Left lung (tissue), 4 donors: ENCODE measurements at regions not wholly inside any gene's neighbourhood (a gene's known extent, or its start where the extent isn't known, plus 50 kb on each side); places are given as distances from the start of the nearest gene placed in this dataset.

Source experiments
- ATAC-seq: fragments of 200-7000 bp; cut with Tn5 transposase; one replicate; pipeline ENCODE4 v1.9.1; 2020; ENCODE audit warnings: moderate library complexity
- DNase-seq, 4 donors: peaks; one replicate each; pipeline ENCODE4 v3.0.0-alpha.2; 2013 to 2020
- H3K27ac ChIP-seq, 2 donors: fragments of 200-600 bp; sonication (generic) in 1 of 2; one replicate each; pipeline versions ENCODE4 v1.5.0 to v1.8.0; 2020 to 2021
- H3K27me3 ChIP-seq, 2 donors: fragments of 200-600 bp; sonication (generic) in 1 of 2; one replicate each; pipeline versions ENCODE4 v1.5.0 to v1.8.0; 2020 to 2021
- H3K36me3 ChIP-seq, 2 donors: fragments of 200-600 bp; sonication (generic) in 1 of 2; one replicate each; pipeline versions ENCODE4 v1.5.0 to v1.8.0; 2020 to 2021
- H3K4me1 ChIP-seq, 2 donors: fragments of 200-600 bp; one replicate each; pipeline ENCODE4 v1.8.0; 2021
- H3K4me3 ChIP-seq, 2 donors: fragments of 200-600 bp; sonication (generic) in 1 of 2; one replicate each; pipeline versions ENCODE4 v1.5.0 to v1.8.0; 2020 to 2021; ENCODE audit warnings: mild to moderate bottlenecking in 1 of 2
- H3K9me3 ChIP-seq, 2 donors: fragments of 200-600 bp; sonication (generic) in 1 of 2; one replicate each; pipeline versions ENCODE4 v1.5.0 to v1.8.0; 2020 to 2021
- intact Hi-C, 2 donors: fragments of 100-400 bp; cut with DNase I; formaldehyde crosslinking; loops; one replicate each; pipeline versions ENCODE4 v1.11.2 to v1.14.2; 2022
- TF ChIP-seq, protein P1 (sequence below), 2 donors: fragments of 200-600 bp; sonication (generic) in 1 of 2; IDR thresholded peaks; one replicate each; pipeline versions ENCODE4 v1.5.0 to v1.8.0; 2021; ENCODE audit warnings: antibody characterized with exemption in 2 of 2
- donor health status: DM: no; HTN: yes; CAD: no.
- donor health status: DM: no; HTN: no; CAD: no.

DNA sequence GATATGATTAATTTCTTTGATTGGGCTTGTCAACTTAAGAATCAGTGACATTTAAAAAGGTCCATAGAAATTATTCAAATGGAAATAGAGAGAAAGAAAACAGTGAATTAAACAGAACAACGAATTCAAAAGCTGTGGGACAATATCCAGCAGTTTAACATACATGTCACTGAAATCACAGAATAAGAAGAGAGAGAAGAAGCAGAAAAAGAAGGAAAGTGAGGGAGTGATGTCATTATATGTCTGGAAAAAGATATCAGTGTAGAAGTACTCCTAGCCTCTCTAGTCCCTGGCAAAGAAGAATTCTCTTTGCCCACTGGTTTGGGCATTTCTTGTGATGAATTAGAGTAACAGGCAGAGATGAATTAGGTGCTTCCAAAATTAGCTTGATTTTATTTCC is 109.2 kb upstream of the ABCA1 start:
- ATAC-seq = no peak
- no peak overlapping the region for H3K27ac ChIP-seq
- no peaks in the 10 kb centered on the region for H3K27me3 ChIP-seq
- peaks cover 0 to 5% of the 10 kb centered on the region in 2 donors for H3K4me1 ChIP-seq
- no peak for DNase-seq
- TF ChIP-seq, protein P1, sequence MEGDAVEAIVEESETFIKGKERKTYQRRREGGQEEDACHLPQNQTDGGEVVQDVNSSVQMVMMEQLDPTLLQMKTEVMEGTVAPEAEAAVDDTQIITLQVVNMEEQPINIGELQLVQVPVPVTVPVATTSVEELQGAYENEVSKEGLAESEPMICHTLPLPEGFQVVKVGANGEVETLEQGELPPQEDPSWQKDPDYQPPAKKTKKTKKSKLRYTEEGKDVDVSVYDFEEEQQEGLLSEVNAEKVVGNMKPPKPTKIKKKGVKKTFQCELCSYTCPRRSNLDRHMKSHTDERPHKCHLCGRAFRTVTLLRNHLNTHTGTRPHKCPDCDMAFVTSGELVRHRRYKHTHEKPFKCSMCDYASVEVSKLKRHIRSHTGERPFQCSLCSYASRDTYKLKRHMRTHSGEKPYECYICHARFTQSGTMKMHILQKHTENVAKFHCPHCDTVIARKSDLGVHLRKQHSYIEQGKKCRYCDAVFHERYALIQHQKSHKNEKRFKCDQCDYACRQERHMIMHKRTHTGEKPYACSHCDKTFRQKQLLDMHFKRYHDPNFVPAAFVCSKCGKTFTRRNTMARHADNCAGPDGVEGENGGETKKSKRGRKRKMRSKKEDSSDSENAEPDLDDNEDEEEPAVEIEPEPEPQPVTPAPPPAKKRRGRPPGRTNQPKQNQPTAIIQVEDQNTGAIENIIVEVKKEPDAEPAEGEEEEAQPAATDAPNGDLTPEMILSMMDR (IDR thresholded peaks at IDR 0.05) = no peak
- intact Hi-C loops = no loop called here
- no peaks in the 10 kb centered on the region for H3K9me3 ChIP-seq
- no peak overlapping the region for H3K4me3 ChIP-seq
- H3K36me3 ChIP-seq = no peaks in the 10 kb centered on the region

DNA sequence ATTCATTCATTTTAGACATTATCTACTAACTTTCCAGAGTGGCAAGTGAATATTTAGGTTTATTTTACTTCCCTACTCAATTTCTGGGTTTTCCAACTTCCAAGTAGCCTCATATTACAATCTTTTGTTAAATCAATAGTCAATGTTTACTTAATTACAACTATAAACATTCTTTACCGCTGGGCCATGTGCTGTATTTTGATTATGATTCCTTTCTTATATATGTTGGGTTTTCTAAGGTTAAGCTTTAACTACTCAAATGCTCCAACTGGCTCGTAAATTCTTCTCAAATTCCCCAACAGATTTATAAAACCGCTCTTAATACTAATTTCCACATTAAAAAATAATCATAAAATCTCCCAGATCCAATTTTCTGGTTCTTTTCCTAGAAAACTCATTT is 110.1 kb upstream of the ABCA1 start:
- Histone ChIP-seq H3K27ac (no peak overlapping the region), H3K9me3 (no peaks in the 10 kb centered on the region), H3K4me1 (peaks cover 0 to 5% of the 10 kb centered on the region in 2 donors), H3K36me3 (no peaks in the 10 kb centered on the region), H3K4me3 (no peak overlapping the region), H3K27me3 (no peaks in the 10 kb centered on the region)
- no peak for DNase-seq
- TF ChIP-seq, protein P1 (IDR thresholded peaks at IDR 0.05) = no peak
- intact Hi-C loops = no loop called here
- no peak for ATAC-seq

DNA sequence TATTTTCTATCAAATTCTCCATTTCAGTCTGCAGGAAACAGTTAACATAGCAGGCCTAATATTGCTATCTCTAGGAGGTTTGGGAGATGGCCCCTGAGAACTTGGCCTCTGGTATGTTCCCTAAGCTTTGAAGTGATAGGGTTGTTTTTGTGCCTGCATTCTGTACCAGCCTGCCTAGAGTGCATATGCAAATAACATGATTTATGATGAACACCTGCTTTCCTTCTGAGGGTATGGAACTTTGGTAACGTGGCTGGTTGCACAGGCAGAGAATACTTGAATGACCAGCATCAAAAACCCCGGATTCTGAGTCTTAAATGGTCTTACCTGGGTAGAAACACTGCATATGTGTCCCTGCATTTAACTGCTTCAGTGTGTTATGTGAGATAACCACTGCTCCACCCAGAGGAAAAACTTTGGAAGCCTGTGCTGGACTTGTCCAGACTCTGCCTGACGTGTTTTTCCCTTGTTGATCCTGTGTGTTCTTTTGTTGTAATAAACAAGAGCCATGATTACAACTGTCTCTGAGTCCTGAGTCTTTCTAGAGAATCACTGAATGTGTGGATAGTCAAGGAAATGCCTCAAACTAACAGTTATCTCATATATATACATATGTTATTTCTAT is 111.3 kb upstream of the ABCA1 start:
- TF ChIP-seq, protein P1 (IDR thresholded peaks at IDR 0.05) = no peak
- Histone ChIP-seq H3K27ac (no peak overlapping the region), H3K36me3 (no peaks in the 10 kb centered on the region), H3K4me3 (no peak overlapping the region), H3K9me3 (no peaks in the 10 kb centered on the region), H3K27me3 (no peaks in the 10 kb centered on the region), H3K4me1 (peaks cover 0 to 5% of the 10 kb centered on the region in 2 donors)
- ATAC-seq = no peak
- intact Hi-C loops = no loop called here
- no peak for DNase-seq

DNA sequence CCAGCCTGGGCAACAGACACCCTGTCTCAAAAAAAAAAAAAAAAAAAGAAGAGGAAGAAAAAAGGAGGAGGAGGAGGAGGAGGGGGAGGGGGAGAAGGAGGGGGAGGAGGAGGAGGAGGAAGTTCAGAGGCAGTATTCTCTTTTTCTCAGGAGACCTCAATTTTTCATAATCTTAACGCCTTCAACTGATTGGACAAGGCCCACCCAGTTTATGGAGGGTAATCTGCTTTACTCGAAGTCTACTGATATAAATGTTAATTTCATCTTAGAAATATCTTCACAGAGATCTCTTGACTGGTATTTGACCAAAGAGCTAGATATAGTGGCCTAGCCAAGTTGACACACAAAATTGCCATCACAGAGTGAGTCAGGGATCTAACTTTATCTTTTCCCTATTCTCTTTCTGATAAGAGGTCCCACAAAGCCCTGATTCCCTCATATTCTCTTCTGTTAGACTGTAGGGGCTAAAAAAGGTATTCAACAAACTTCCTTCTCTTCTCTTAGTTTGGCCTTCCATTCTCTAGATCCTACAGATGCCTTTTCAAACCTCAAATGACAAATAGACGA is 115.5 kb upstream of the ABCA1 start:
- H3K9me3 ChIP-seq = no peaks in the 10 kb centered on the region
- no peak for DNase-seq
- ATAC-seq = no peak
- TF ChIP-seq, protein P1 (IDR thresholded peaks at IDR 0.05) = no peak
- H3K4me1 ChIP-seq = peaks cover 0 to 5% of the 10 kb centered on the region in 2 donors
- H3K36me3 ChIP-seq = no peaks in the 10 kb centered on the region
- no peak overlapping the region for H3K4me3 ChIP-seq
- H3K27ac ChIP-seq = no peak overlapping the region
- intact Hi-C loops = no loop called here
- no peaks in the 10 kb centered on the region for H3K27me3 ChIP-seq

DNA sequence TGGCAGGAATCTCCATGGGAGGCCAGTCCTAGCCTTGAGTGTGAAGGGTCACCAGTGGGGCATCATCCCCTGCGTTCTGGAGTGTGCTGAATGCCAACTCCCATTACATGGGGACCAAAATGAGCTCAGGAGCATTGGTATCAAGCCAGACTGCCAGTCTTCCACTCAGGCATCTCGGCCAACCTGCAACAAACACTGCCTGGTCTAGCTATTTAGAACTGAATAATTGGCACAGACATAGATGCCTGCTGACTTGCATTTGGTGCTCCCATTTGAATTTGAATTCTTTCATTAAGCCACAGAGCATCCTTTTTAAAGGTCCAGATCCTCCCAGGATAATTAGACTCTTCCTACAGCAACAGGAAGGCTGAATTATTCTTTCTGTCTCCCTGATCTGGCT is 116.6 kb upstream of the ABCA1 start:
- TF ChIP-seq, protein P1 (IDR thresholded peaks at IDR 0.05) = no peak
- H3K9me3 ChIP-seq = no peaks in the 10 kb centered on the region
- H3K36me3 ChIP-seq = no peaks in the 10 kb centered on the region
- no peak overlapping the region for H3K27ac ChIP-seq
- no peak overlapping the region for H3K4me3 ChIP-seq
- no peaks in the 10 kb centered on the region for H3K27me3 ChIP-seq
- intact Hi-C loops = no loop called here
- H3K4me1 ChIP-seq = peaks cover 0 to 5% of the 10 kb centered on the region in 2 donors
- no peak for DNase-seq
- no peak for ATAC-seq
